ENCODE measurements at regions not wholly inside any gene's neighbourhood (a gene's known extent, or its start where the extent isn't known, plus 50 kb on each side); places are given as distances from the start of the nearest gene placed in this dataset.
"Not testable (repeated sequence)": the region's sequence is repeated elsewhere in the genome, so short reads cannot be mapped to it uniquely, and the experiment has no call there.

DNA sequence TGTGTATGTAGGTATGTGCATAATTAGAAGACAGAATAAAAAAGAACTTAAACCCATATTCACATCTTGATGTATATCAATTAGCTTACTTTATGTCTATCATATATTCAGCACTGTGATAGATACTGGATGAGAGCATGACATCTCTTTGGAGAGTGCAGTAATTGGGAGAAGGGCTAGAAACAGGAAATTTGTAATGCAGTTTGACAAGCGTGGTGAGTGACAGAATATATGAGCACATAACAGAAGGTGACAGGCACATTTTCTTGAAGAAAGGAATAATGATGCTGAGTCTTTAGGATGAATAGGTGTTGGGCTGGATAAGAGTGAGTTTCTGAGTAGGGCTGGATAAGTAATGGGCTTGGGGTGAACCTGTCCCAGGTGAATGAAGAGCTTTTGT is 680.3 kb upstream of the ZNF385D start:
- DNase-seq (ENCODE audit: extremely low spot score, insufficient read length, low read depth) (no peak), FAIRE-seq (no peak)

DNA sequence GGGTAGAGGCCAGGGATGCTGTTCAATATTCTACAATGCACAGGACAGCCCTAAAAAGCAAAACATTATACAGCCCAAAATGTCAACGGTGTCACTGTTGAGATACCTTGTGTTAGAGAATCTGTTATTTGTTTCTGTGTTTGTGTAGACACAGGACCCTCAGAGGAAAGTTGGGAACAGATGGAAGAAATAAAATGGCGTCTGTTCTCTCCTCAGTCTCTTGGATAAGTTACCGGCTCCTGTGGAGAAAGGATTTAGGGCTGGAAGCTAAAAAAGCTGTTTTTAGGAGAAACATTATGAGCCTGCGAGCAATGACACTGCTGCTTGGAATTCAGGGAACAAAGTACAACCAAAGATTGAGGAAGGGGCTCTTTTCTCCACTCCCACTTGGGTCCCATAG is 688.6 kb upstream of the ZNF385D start:
- DNase-seq (ENCODE audit: extremely low spot score, insufficient read length, low read depth) (no peak), FAIRE-seq (no peak)

DNA sequence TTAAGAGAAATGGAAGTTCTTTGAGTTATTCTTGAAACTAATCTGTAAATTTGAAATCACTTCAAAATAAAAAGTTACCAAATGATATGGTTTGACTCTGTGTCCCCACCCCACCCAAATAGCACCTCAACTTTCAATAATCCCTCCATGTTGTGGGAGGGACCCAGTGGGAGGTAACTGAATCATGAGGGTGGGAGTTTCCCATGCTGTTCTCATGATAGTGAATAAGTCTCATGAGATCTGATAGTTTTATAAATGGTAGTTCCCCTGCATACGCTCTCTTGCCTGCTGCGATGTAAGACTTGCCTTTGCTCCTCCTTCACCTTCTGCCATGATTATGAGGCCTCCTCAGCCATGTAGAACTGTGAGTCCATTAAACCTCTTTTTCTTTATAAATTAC is 690.7 kb upstream of the ZNF385D start:
- no peak for FAIRE-seq
- DNase-seq (ENCODE audit: extremely low spot score, insufficient read length, low read depth), result no peak

DNA sequence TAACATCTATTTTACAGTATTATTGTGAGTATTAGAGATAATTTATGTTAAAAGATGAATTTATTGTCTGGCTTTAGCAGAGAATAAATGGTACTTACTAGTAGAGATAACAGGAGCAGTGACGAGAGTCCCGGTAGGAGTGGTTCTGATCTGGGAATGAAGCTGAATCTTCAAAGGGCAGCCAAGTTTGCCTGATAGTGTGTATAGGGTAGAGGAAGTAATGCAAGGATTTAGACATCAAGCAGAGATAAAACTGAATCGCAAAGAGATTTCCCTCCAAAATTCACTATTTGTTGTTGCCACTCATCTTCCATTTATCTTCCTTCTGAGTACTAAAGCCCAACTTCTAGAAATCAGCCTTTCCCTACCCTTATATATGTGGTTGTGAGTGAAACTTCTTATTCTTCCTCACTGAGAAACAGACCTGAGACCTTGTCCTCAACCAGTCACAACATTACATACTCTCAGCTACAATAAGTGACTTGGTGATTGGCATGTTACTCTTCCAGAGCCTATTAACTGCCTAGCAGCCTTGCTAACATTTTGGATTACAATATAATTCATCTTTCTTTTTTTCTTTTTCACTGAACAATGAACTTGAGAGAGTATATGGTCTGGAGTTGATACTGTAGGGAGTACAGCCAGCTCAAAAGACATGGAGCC is 692.7 kb upstream of the ZNF385D start:
- FAIRE-seq, result no peak
- no peak for DNase-seq (ENCODE audit: extremely low spot score, insufficient read length, low read depth)

DNA sequence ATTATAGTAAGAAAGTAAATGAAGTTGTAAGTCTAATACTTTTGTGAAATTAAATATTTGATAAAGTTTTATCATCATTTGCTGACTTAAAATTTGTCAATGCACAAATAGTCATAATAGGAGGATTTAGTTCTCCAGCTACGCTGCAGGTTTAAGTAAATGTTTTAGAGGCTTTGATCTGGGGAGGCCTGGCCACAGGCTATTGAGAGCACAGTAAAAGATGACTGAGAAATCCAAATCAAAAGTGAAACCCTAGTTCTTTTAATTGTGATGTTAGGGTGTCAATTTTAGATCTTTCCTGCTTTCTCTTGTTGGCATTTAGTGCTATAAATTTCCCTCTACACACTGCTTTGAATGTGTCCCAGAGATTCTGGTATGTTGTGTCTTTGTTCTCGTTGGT is 694.3 kb upstream of the ZNF385D start:
- DNase-seq (ENCODE audit: extremely low spot score, insufficient read length, low read depth); FAIRE-seq: not testable (repeated sequence)

DNA sequence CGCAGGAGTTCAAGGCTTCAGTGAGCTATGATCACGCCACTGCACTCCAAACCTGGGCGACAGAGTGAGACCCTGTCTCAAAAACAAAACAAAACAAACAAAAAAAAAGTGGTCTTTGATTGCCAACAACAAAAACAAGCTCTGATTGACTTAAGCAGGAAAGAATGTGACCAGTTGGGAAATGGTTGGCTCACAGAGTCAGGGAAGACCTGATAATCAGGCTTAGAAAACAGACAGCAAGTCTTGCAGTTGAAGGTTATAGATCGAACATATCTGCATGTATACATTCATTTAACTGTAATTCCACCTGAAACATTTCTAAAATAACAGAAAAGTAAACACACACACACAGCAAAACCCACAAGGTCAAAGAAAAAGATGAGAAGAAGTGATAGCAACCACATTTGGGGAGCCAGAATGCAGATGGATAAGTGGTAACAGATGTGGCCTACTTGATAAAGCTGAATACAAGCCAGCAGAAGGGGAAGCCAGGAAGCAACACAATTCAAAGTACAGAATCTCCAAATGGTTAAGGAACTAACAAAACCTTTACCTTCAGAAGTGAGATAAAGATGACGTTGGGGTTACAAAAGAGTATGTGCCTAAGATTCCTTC is 699.9 kb upstream of the ZNF385D start:
- FAIRE-seq, result no peak
- no peak for DNase-seq (ENCODE audit: extremely low spot score, insufficient read length, low read depth)

DNA sequence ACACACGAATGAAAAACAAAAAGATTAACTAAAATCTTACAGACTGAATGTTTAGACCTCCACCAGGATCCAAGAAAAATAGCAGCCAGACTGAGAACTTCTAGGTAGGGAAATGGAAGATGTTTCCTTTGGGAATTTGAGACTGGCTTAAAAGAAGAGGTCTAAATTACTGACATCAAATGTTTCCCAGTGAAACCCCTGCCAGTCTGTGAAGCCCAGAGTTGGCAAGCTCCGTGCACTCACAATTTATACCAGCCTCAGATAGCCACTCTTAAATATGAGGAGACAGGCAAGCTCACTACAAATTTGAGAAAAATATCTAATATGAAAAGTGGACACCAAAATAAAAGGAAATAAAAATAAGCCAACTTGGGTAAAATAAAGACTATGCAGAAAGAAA is 700.5 kb upstream of the ZNF385D start:
- FAIRE-seq (no peak), DNase-seq (ENCODE audit: extremely low spot score, insufficient read length, low read depth) (no peak)

DNA sequence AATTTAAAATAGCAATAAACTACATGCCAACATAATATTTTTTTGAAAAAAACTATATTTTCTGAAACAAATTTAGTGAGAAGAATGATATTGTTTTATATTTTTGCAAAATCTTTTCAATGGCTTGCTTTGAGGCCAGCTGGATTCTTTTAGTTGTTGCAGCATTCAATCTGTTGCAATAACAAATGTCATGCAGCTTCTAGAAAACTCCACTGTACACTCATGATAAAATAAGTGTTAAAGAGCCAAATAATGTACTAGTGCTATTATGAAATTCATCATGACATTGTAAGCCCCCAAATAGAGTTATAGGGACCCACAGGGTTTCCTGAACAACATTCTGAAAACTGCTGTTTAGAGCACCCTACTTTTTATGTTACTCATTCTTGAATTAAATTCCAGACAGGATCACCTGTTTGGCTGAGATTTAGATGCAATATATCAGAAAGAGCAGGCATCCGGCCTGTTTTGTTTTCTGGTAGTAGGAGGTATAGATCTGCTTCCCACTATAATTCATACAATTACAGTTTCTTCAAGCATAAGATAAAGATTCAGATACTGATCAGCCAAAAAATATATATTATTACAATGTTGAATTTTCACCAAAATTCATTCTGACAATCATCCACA is 703.0 kb upstream of the ZNF385D start:
- FAIRE-seq, result no peak
- no peak for DNase-seq (ENCODE audit: extremely low spot score, insufficient read length, low read depth)

DNA sequence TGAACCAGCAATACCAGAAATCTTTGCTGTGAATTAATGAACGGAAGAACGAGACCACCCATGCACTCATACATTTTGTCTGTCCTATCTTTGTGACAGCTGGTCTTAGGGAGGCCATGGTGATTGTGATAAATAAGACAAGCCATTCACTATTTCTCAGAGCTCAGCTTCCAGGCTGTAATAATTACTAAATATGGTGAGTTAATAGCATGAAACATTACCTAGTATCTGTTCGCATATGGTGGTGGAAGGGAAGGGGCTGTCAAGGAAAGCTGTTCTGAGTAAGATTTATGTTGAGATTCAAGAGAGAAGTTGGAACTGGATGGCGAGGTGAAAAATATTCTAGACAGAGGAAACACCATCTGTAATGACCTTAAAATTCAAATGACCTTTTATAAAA is 719.0 kb upstream of the ZNF385D start:
- no peak for FAIRE-seq
- no peak for DNase-seq (ENCODE audit: extremely low spot score, insufficient read length, low read depth)

DNA sequence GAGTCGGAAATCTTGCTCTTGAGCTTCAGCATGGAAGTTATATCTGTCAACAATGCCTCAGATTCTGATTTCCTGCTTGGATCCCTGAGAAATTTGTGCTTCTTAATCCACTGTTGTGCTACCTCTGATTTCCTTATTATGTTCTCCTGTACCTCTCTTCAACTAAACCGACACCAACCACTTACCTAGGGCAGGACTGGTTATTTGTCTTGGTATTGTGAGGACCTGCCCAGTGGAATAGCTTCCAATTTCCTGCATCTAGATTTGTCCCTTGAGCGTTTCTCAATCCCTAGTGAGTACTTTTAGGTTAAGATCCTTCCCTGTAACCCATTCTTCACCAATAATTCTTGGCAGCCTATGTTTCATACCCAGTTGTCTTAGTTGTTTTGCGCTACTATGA is 720.5 kb upstream of the ZNF385D start:
- DNase-seq (ENCODE audit: extremely low spot score, insufficient read length, low read depth), result no peak
- no peak for FAIRE-seq

DNA sequence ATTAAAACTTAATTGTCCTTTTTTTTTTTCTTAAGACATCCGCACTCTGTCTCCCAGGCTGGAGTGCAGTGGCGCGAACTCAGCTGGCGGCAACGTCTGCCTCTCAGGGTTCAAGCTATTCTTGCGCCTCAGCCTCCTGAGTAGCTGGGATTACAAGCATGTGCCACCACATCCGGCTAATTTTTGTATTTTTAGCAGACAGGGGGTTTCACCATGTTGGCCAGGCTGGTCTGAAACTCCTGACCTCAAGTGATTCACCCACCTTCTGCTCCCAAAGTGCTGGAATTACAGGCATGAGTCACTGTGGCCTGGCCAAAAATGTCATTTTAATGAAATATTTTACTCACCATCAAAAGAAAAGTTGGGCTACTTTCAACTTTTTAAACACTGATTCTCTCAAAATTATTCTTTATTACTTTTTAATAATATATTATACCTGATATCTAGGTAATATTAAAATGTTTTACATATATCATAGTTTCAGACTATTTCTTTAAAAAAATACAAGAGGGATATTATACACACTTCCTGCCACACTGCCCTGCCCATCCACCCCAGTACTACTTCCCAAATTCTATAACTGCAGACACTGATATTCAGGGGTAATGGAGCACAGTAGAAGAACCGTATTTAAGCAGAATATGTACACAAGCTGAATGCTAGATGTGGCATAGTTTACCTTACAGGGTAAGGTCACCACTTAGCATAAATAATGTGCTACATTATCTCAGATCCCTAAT is 723.9 kb upstream of the ZNF385D start:
- no peak for FAIRE-seq
- no peak for DNase-seq (ENCODE audit: extremely low spot score, insufficient read length, low read depth)

DNA sequence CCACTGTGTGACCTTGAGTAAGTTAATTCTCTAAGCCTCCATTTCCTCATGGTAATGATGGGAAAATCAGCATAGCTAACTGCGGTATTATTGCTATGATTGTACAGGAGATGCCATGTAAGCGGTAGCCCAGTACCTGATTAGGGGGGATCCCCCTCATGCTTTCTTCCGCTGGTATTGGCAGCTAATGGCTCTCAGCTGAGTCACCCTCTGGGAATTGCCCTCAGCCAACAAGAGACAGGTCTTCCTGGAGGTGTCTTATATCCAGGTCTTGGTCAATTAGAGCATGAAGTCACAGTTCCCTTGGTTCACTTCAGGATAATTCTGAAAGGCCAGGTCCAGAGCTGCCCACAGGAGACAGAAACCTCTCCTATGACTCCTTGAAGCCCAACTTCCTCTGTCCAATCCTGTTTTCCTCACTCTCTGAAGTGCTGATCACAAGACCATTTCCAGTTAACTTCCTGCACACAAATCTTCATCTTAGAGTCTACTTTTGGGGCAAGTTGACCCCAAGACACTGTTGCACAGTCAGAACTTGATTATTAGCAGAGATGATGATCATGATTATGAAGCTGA is 724.7 kb upstream of the ZNF385D start:
- FAIRE-seq (no peak), DNase-seq (ENCODE audit: extremely low spot score, insufficient read length, low read depth) (no peak)

DNA sequence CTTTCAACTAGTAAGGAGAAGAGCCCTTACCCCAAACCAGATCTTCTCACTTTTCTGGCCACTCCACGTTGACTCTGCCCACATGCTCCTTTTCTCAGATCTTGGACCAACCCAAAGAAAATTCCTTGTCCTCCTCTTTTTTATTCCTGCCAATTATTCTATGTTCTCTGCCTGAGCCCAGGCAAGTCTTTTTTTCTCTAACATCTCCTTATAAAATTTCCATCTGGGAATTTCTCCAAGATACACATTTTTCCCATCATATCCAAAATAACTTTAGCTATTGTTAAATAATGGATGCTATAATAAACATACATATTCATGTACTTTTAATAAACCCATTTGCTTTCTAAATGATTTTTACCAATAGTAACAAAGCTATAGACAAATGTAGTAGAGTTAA is 726.0 kb upstream of the ZNF385D start:
- FAIRE-seq (no peak), DNase-seq (ENCODE audit: extremely low spot score, insufficient read length, low read depth) (no peak)

DNA sequence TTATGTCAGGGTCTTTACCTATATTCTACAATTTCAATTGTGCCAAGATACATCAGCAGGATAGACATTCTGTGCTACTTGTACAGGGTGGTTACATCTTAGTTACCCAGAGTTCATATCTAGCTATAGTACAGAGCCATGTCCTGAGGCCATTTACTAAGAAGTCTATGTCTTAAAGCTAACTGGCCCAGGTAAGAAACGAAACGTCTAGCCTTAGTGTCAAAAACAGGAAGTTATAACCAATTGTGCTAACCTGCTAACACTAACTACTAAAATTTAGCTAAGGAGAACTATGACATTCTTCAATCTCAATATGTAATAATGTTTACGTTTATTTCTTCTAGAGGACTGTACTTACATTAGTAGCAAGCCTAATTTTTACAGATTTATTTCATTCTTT is 717.2 kb upstream of the UBE2E2 start:
- no peak for FAIRE-seq

DNA sequence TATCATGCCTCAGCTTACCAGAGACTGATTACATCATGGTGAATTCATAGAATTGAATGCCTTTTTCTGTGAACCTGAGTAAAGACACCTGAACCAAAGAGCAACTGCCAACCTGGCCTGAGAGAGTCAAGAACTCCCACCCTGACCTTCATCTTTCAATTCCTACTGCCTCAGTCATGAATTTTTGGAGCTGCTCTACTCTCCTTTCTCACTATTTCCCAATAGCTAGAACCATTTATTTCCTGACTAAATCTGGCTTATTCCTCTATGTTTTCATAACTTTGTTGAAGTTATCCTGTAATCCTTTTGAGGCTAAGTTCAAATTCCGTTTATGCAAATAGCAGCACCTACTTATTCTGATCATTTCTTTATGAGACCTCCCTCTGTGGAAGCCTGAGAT is 712.4 kb upstream of the UBE2E2 start:
- DNase-seq (ENCODE audit: extremely low spot score, insufficient read length, low read depth) (no peak), FAIRE-seq (no peak)

More for the DNA sequence above, 717.2 kb upstream of the UBE2E2 start:
- DNase-seq (ENCODE audit: extremely low spot score, insufficient read length, low read depth), result no peak

DNA sequence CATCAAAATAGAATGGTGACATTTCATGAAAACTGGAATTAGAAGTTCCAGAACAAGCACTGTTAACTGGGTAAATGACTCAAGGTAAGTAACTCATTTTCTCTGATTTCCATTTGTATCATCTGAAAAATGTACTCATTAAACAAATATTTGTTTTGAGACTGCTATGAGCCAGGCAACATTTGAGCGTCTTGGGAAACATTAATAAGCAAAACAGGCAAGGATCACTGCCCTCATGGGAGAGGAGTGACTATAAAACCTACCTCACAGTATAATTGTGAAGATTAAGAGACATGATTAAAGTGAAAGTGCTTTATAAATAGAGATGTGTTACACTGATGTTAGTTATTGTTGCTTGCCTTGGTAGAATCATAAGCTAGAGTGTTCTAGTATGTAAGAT is 711.8 kb upstream of the UBE2E2 start:
- FAIRE-seq (no peak), DNase-seq (ENCODE audit: extremely low spot score, insufficient read length, low read depth) (no peak)

DNA sequence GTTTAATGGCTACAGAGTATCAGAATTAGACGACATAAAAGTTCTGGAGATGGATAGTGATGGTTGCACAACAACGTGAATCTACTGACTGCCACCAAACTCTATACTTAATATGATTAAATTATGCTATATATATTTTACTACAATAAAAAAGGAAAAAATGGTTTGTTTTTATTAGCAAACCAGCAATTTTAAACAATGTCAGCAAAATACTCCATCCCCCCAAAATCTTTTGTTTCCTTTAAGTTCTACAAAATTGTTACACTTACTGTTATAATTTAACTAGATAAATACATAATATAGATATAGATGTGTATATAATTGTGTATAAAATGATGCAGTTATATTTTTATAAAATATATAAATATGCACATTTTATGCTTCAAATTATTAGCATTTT is 710.8 kb upstream of the UBE2E2 start:
- no peak for FAIRE-seq
- DNase-seq (ENCODE audit: extremely low spot score, insufficient read length, low read depth), result no peak

DNA sequence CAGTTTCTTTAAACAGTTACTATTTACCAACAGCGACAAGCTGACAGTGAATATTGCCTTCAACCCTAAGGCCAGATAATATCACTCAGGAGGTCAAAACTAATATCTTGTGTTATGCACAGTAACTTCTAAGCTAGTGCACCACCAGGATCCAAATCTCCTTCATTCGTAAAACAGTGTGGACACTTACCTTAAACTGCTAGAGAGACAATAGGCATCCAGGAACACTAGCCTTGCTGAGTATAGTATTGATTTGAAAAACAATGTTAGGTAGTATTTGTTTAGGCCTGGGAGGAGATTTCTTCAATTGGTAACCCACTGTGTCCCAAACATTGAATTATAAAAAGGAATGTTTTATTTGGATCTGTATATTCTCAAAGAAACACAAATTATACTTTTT is 707.9 kb upstream of the UBE2E2 start:
- DNase-seq (ENCODE audit: extremely low spot score, insufficient read length, low read depth) (no peak), FAIRE-seq (no peak)

DNA sequence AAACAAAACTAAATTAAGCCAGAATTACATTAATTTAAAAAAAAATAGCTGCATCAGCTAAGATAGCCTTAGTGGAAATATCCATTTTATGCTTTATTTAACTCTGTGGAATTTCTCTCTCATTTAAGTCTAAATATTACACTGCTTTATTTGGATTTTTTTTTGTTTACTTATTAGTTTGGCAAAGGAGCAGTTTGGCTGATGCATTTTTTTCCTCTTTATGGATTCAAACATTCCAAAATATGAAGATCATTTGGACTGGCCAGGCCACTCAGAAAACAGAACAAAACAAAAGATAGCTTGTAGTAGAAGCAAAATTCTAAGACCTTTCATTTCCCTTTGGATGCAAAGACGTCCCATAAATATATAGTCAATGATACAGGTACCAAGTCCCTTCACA is 707.3 kb upstream of the UBE2E2 start:
- DNase-seq (ENCODE audit: extremely low spot score, insufficient read length, low read depth) (no peak), FAIRE-seq (no peak)

DNA sequence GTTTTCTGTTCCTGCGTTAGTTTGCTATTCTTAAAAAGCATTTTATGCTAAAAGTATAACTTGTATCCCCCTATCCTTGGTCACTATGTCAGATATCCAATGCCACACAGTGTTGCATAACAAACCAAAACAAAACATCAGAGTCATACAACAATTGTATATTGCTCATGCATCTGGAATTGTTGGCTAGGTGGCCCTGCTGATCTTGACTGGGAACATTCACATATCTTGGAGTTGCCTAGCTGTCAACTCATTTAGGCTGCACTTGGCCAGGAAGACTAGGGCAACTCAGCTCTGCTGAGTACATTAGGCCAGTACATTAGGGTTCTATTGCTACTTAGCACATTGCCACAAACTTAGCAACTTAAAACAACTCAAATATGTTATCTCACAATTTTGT is 706.5 kb upstream of the UBE2E2 start:
- FAIRE-seq (no peak), DNase-seq (ENCODE audit: extremely low spot score, insufficient read length, low read depth) (no peak)

DNA sequence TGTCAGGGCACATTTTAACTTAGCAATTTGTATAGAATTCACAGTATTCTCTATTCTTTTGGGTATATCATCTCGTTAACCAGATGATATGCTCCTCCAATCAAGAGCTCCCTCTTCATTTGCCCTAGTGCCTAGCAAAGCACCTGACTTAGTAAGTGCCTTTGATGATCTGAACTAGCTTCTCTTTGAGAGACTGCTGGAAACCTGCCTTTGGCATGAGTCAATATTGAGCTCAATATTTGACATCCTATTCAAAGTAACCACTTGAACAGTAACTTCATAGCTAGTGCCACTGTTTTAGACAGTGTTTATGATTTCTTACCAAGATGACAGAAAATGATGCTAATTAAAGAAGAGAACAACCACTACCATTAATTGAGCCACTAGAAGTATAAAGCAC is 696.3 kb upstream of the UBE2E2 start:
- FAIRE-seq, result no peak
- DNase-seq (ENCODE audit: extremely low spot score, insufficient read length, low read depth), result no peak
